ENCODE measurements at regions not wholly inside any gene's neighbourhood (a gene's known extent, or its start where the extent isn't known, plus 50 kb on each side); places are given as distances from the start of the nearest gene placed in this dataset.

DNA sequence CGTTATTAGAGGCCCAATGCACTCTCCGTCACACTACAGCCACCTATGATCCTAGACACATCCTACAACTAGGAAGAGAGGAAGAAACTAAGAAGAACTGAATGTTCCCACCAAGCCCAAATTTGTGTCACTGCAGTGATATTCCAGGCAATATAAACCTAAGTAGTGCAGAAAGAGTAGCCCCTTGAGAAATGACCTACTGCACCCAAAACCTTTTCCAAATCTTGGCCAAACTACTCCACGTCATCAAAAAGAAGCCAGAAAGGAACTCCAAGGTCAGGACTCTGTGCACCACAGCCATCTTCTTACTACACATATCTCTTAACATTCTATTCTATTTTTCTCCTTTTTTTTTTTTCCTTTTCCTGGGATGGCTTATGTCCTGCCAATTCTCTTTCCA, 60.2 kb downstream of the ADAMTS1 start:
- DNase-seq, result no peak

- DNase-seq, result no peak
Observed at GRCh38 chr21:26783466-26784195, 61.6 kb downstream of the ADAMTS1 start.

DNA sequence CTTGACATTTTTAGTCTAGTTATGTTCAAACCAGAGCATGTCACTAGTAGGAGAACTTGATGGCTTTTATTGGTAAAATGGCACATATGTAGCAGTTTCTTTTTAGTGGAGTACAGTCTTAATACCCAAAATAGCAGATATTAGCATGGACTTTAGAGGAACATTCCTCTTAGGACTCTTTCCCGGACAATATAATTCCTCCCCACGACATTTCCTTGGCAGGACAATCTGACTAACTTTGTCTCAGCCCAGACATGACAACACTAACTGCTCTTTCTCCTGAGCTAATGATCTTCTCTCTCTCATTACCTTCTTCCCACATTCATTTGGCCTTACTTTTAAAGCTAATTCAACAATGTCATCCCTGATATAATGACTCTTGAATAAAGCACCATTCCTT, 62.5 kb downstream of the ADAMTS1 start:
- DNase-seq, result no peak

DNA sequence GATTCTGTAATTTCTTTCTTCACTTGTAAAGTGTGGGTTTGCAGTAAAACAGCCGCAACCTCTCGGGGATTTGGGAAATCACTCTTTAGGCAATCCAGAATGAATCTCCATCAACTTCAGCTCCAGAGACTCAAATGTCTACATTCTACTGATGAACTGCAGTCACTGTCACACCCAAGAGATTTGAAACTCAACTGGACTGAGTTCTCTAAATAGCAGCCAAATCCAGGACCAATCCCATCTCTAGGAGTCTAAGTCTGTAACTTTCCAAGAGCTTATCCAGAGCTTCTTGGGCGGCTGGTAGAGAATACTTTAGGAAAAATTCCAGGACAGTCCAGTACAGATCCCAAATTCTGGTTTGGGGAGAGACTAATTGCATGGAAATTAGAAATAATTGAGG, 62.9 kb downstream of the ADAMTS1 start:
- DNase-seq, result no peak

DNA sequence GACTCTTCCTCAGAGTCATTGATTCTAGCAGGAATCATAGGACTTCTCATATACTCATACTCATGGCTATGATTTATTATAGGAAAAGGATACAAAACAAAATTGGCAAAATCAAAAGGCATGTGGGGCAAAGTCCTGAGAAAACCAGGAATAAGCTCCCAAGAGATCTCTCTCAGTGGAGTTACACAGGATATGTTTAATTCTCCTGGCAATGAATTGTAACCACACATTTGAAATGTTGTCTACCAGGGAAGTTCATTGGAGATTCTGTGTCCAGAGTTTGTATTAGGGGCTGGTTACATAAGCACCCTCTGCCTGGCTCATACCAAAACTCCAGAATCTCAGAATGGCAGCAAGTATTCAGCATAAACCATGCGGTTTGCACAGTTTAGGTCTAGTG, 63.9 kb downstream of the ADAMTS1 start:
- DNase-seq, result no peak

- DNase-seq, result no peak
Observed at GRCh38 chr21:26777166-26777565, 68.0 kb downstream of the ADAMTS1 start.

GRCh38 chr21:26776310-26777021, 68.7 kb downstream of the ADAMTS1 start:
- peak; percentile 76 for DNase-seq

DNA sequence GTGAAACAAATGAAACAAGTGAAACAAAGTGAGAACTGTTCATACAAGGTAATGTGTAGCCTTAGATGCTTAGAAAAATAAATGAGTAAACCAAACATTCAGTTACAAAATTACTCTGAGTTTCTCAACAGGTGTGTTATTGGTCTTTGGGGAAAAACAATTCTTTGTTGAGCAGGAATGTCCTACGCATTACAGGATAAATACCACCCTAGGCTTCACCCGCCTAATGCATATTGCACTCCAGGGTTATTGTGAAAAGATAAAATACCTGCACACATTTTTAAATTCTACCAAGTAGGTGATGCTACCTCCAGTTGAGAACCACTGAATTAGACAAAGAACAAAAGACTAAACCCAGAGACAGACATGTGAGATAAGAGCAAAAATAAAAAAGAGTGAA, 72.2 kb downstream of the ADAMTS1 start:
- no peak for DNase-seq

DNA sequence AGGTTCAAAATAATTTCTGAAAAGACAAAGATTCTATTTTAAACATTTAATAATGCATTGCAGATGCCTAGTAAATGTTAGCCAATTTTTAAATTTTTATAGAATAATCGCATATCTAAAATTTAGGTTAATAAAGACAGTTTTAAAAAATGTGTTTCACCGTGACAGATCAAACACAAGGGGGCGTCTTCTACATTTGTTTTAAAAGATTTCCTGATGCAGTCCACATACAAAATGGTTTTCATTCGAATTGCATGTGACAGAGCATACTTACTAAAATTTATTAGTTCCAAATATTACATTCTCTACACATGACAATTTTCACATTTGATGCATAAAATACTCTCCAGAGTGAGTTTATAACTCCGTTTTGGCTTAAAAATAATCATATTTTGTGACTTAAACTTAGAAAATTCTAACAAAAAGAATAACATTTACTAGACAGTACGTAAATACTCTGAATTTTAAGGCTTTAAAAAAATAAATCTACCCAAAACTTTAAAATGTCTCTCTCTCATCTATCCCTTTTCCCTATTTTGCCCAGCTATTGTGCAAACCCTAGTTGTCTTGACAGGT, 75.5 kb downstream of the ADAMTS1 start:
- peak; percentile 68 for DNase-seq

DNA sequence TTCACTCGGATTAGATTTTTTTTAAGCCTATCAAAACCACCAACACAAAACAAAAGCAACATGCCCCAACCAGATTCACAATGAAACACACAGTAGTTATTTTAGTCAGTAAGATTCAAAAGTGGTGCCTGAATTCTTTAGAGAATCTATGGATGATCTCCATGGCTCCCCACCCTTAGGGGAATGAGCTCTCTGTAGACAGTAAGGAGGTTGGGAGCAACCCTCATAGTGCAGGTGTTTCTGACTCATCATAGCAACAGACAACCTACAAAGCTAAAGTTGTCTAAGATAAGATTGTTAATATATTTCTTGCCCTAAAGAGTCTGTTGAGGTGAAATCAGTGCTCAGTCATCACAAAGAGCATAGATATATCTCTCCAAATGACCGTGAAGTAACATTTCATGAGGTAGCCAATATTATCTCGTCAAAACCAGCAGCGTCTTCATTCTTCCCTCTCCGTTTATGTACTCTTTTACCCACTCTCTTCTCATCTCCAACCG, 78.3 kb downstream of the ADAMTS1 start:
- no peak for DNase-seq

GRCh38 chr21:26761174-26761915, 83.9 kb downstream of the ADAMTS1 start:
- no peak for DNase-seq

DNA sequence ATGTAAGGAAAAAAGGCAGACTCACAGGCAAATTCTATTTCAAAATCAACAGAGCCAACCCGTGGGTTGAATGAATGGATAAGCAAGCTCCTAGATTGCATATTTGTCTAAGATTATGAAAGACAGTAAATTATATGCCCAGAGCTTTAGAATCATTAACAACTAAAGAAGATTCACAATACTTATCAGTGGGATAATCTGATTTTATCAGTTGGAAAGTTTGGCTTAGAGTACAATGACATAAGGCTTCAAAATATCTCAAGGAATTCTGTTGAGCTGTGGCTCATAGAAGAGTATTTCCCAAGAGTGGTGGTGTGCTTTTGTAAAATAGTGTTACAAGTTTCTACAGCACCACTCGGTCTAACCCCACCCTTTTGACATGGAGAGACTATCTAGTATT, 85.5 kb downstream of the ADAMTS1 start:
- DNase-seq, result no peak

- peak; percentile 28 for DNase-seq
Observed at GRCh38 chr21:26758083-26758880, 86.9 kb downstream of the ADAMTS1 start.

- DNase-seq, result peak; percentile 94
Observed at GRCh38 chr21:26756491-26757159, 88.6 kb downstream of the ADAMTS1 start.

DNA sequence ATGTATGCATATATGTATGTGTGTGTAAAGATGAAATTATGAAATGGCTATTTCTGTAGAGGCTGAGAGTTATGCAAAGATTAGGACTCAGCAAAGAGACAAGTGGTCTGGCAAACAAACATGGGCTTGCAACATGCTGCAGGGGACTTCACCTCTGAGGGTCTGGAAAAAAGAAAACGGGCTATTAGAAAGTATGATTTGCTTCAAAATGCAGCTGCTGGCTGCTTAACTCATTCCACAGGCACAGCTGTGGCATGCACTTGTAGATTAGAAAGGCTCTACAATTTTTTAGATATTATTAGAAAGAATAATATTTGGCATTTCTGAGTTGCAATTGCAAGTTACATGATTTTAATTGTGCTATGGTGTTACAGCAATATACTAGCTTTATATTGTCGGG, 90.4 kb downstream of the ADAMTS1 start:
- no peak for DNase-seq

DNA sequence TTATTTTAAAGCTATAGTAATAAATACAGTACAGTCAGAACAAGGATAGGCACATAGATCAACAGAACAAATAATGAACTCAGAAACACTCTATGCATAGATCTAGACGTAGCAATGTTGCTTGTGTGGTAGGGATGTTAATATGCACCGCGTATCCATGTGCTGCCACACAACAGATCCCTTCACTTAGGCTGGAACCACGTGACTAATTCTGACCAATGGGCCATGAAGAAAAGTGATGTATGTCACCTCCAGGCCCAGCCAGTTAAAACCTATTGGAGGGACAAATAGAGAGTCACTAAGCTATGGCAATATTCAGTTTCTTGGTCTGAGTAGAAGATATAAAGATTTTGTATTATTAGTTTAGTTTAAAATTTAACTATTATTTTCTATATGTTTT, 91.4 kb downstream of the ADAMTS1 start:
- peak; percentile 35 for DNase-seq

- no peak for DNase-seq
Observed at GRCh38 chr21:26752849-26753248, 92.4 kb downstream of the ADAMTS1 start.

DNA sequence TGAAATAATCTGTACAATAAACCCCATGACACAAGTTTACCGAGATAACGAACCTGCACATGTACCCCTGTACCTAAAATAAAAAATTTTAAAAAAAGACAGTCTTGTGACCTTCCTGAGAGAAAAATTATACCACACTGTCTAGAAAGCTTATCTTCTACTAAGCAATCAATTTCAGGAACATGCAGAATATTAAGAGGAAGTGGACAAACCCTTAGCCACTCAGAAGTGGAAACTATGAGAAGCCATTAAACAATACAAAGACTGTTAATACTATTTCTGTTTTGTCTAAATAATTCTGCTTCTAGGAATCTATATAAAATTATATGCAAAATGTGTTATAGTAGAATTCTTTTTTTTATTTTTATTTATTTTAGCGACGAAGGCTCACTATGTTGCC, 93.9 kb downstream of the ADAMTS1 start:
- DNase-seq, result no peak

- DNase-seq, result no peak
Observed at GRCh38 chr21:26748066-26748465, 97.1 kb downstream of the ADAMTS1 start.

DNA sequence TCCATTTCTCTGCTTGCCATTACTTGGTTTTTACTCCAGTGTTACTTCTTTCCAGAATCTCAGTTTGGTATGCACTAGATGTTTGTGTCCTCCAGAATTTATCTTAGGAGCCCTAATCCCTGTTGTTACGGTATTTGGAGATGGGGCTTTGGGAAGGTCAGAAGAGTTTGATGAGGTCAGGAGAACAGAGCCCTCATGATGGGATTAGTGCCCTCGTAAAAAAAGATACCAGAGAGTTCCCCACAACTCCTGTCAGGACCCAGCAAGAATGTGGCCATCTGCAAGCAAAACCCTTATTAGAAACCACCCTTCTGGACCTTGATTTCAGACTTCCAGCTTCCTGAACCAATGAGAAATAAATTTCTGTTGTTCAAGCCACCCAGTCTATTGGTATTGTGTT, 98.0 kb downstream of the ADAMTS1 start:
- DNase-seq, result no peak

DNA sequence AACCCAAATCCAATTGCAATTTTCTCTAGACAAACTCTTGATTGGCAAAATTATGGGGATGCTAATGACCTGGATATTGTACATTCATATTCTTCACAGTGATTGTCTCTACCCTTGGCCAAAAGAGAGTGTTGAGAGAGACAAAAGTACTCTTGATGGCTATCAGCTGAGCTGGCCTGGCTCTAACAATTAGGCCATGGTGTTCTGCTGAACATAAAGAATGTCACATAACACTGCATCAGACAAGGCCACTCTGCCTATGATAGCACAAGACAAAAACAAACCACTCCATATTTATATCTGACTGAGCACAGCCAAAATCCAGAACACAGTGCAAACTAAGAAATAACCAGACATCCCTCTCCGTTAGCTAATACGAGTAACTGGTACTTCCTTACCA, 101.7 kb downstream of the ADAMTS1 start:
- no peak for DNase-seq

DNA sequence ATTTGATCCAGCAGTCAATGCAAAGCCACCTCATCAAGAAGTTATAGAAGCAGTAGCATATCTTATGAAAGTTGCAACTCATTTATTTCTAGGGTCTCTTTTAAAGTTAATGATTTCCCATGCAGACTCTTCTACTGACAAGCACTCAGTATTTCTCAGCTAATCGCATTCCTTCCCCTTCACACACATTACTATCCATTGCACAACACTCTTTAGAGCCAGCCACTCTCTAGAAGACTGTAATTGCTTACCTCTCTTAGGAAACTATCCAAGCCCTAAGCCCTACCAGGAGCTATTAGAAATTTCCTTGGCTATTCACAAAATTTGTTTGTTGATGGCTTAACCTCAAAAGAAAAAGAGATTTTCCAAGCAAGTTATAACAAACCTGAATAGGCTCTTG, 106.0 kb downstream of the ADAMTS1 start:
- DNase-seq, result peak; percentile 51

Measured in fibroblast of skin of abdomen (primary cell).